PC-9 (cell line): ENCODE measurements at regions not wholly inside any gene's neighbourhood (a gene's known extent, or its start where the extent isn't known, plus 50 kb on each side); places are given as distances from the start of the nearest gene placed in this dataset.

Experiments
- BruUV-seq: library from RNA; stranded (reverse); fragments of 400-500 nt; replicated peaks from 2 replicates; lab custom pipeline; 2021; lab: Mats Ljungman, UMichigan
- CTCF ChIA-PET: fragments of 300-600 bp; sonication (Branson Sonifier 250); formaldehyde crosslinking; loops from one replicate; lab custom pipeline; 2022; ENCODE audit warnings: antibody characterized with exemption; lab: Charles Lee
- POLR2A ChIA-PET: fragments of 300-600 bp; sonication (Branson Sonifier 250); formaldehyde crosslinking; loops from one replicate; lab custom pipeline; 2022; ENCODE audit warnings: antibody characterized with exemption; ENCODE audit not compliant: unreplicated experiment; lab: Charles Lee
- DNase-seq, 2 experiments: peaks; one replicate each; pipeline versions ENCODE4 v3.0.0 to v3.0.0-alpha.2; 2015 to 2022; ENCODE audit warnings: mixed read lengths in 1 of 2
- H2AFZ ChIP-seq: fragments of 200-600 bp; sonication (generic); 2 replicates; pipeline ENCODE4 v1.8.1; 2017; ENCODE audit warnings: antibody characterized with exemption
- H3F3A ChIP-seq: fragments of 200-600 bp; sonication (generic); 2 replicates; pipeline ENCODE4 v1.8.1; 2017; ENCODE audit warnings: antibody characterized with exemption, mild to moderate bottlenecking, low read depth; ENCODE audit not compliant: insufficient read depth
- H3K27ac ChIP-seq: fragments of 200-600 bp; sonication (generic); 2 replicates; pipeline ENCODE4 v1.6.1; 2016; ENCODE audit warnings: mixed run types
- H3K27me3 ChIP-seq: fragments of 200-600 bp; sonication (generic); 2 replicates; pipeline ENCODE4 v1.6.1; 2016; ENCODE audit warnings: low read depth, mixed run types; ENCODE audit not compliant: insufficient read depth
- H3K36me3 ChIP-seq: fragments of 200-600 bp; sonication (generic); 2 replicates; pipeline ENCODE4 v1.6.1; 2016; ENCODE audit warnings: low read depth, mixed run types
- H3K4me1 ChIP-seq: fragments of 200-600 bp; sonication (generic); replicated peaks from 2 replicates; pipeline ENCODE4 v1.6.1; 2016; ENCODE audit warnings: mixed run types; ENCODE audit not compliant: insufficient read depth
- H3K4me2 ChIP-seq: fragments of 200-600 bp; sonication (generic); 2 replicates; pipeline ENCODE4 v1.6.1; 2017; ENCODE audit warnings: mixed run types
- H3K4me3 ChIP-seq: fragments of 200-600 bp; sonication (generic); 2 replicates; pipeline ENCODE4 v1.6.1; 2016; ENCODE audit warnings: mixed run types
- H3K79me2 ChIP-seq: fragments of 200-600 bp; sonication (generic); 2 replicates; pipeline ENCODE4 v1.6.1; 2017; ENCODE audit warnings: low read depth, mixed run types
- H3K9me2 ChIP-seq: fragments of 200-600 bp; sonication (generic); 2 replicates; pipeline ENCODE4 v1.8.1; 2017; ENCODE audit warnings: mild to moderate bottlenecking; ENCODE audit not compliant: insufficient read depth
- H3K9me3 ChIP-seq: fragments of 200-600 bp; sonication (generic); 2 replicates; pipeline ENCODE4 v1.8.1; 2016; ENCODE audit warnings: low read depth; ENCODE audit not compliant: insufficient read depth
- H4K20me1 ChIP-seq: fragments of 200-600 bp; sonication (generic); 2 replicates; pipeline ENCODE4 v1.8.1; 2017; ENCODE audit not compliant: insufficient read depth
- EZH2 ChIP-seq: fragments of 200-600 bp; sonication (generic); IDR thresholded peaks from 2 replicates; pipeline ENCODE4 v1.8.0; 2017; ENCODE audit warnings: antibody characterized with exemption, low read depth
- intact Hi-C: fragments of 100-400 bp; cut with micrococcal nuclease; formaldehyde crosslinking; loops from one replicate; pipeline ENCODE4 v1.10.0; 2022; ENCODE audit not compliant: unreplicated experiment
- TF ChIP-seq, protein P1 (sequence below): fragments of 200-600 bp; sonication (generic); conservative IDR thresholded peaks from 2 replicates; pipeline ENCODE4 v1.6.1; 2017; ENCODE audit warnings: mixed run types, antibody characterized with exemption, mild to moderate bottlenecking, moderate library complexity

DNA sequence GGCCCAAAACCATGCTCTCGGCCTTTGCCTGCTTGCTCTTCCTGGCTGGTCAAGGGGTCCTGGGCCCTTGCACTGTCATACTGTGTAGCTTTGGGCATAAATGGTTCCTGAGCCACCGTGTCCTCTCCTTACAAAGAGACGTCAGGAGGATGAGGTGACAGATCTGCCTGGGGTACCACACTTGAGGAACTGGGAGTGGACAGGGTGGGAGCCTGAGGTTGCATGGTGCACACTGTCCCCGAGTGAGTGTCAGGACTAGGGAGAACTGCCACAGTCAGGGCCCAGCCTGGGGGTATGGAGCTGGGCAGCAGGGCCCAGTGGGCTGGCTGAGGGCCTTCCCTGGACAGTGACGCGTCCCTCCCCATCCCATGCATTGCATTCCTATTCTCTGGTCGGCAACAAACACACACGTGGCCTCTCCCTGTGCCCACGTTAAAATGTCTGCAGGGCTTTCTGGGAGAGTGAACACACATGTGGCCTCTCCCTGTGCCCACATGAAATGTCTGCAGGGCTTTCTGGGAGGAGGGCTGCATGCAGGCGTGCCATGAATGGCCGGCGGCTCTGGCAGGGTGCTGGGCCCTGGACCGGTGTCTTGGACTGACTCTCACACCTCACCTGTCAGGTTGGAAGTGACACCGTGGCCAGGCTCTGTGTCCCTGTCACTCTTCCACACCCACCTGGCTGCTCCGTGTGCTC, 122.1 kb upstream of the COL5A1 start:
- H4K20me1 ChIP-seq = no peaks in the 10 kb centered on the region
- POLR2A ChIA-PET = no interaction called here
- no peaks in the 10 kb centered on the region for H3F3A ChIP-seq
- no peak overlapping the region for H3K4me3 ChIP-seq
- H3K36me3 ChIP-seq = no peaks in the 10 kb centered on the region
- H3K79me2 ChIP-seq = no peaks in the 10 kb centered on the region
- no peaks in the 10 kb centered on the region for H3K4me1 ChIP-seq
- DNase-seq = no peak
- H3K9me2 ChIP-seq = no peaks in the 10 kb centered on the region
- CTCF ChIA-PET = no interaction called here
- intact Hi-C loops = no loop called here
- no peak overlapping the region for H2AFZ ChIP-seq
- BruUV-seq = no TSS peak
- H3K9me3 ChIP-seq = no peaks in the 10 kb centered on the region
- H3K27ac ChIP-seq = no peak overlapping the region
- H3K27me3 ChIP-seq = peaks cover 71% of the 10 kb centered on the region
- H3K4me2 ChIP-seq = no peak overlapping the region
- no peak for TF ChIP-seq EZH2
- TF ChIP-seq, protein P1, sequence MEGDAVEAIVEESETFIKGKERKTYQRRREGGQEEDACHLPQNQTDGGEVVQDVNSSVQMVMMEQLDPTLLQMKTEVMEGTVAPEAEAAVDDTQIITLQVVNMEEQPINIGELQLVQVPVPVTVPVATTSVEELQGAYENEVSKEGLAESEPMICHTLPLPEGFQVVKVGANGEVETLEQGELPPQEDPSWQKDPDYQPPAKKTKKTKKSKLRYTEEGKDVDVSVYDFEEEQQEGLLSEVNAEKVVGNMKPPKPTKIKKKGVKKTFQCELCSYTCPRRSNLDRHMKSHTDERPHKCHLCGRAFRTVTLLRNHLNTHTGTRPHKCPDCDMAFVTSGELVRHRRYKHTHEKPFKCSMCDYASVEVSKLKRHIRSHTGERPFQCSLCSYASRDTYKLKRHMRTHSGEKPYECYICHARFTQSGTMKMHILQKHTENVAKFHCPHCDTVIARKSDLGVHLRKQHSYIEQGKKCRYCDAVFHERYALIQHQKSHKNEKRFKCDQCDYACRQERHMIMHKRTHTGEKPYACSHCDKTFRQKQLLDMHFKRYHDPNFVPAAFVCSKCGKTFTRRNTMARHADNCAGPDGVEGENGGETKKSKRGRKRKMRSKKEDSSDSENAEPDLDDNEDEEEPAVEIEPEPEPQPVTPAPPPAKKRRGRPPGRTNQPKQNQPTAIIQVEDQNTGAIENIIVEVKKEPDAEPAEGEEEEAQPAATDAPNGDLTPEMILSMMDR = no peak

DNA sequence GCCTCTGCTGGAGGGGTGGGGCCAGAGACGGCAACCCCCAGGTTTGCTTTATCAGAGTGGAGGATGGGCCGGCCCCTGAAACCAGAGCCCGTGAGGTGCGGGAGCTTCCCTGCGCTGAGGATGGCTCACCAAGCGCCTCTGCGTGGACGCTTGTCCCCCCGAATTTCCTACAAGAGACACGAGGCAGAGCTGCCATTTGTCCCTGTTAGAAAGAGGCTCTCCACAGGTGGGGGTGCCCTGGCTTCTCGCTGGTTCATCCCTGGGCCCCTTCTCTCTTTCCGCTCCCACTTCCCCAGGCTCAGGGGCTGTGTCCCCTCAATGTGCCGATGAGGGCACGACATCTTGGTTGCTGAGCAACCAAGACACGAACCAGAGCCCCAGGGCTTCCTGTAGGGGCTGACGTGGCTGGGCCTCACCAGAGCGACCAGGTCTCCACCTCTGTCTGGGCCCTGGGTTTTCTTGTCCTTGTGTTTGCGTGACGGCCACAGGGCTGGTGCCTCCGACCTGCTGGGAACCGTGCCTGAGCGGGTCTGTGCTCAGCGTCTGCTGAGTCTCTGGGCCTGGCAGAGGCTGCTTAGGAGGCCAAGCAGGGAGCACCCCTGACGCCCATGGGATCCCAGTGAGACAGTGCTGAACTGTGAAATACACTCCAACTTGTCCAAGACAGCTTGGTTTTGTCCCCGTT, 119.6 kb upstream of the COL5A1 start:
- CTCF ChIA-PET = no interaction called here
- intact Hi-C loops = no loop called here
- H3K36me3 ChIP-seq = no peaks in the 10 kb centered on the region
- H3K4me1 ChIP-seq = no peaks in the 10 kb centered on the region
- no peaks in the 10 kb centered on the region for H3F3A ChIP-seq
- H3K4me2 ChIP-seq = no peak overlapping the region
- no peaks in the 10 kb centered on the region; the same call in 1 of the 2 replicates for H4K20me1 ChIP-seq
- H3K27me3 ChIP-seq = peaks cover 86% of the 10 kb centered on the region
- H3K4me3 ChIP-seq = no peak overlapping the region
- no peaks in the 10 kb centered on the region for H3K9me2 ChIP-seq
- no peaks in the 10 kb centered on the region for H3K9me3 ChIP-seq
- no peak for DNase-seq
- TF ChIP-seq, protein P1 = no peak
- TF ChIP-seq EZH2 = no peak
- H3K79me2 ChIP-seq = no peaks in the 10 kb centered on the region
- H3K27ac ChIP-seq = no peak overlapping the region
- H2AFZ ChIP-seq = no peak overlapping the region
- POLR2A ChIA-PET = no interaction called here
- BruUV-seq = no TSS peak

DNA sequence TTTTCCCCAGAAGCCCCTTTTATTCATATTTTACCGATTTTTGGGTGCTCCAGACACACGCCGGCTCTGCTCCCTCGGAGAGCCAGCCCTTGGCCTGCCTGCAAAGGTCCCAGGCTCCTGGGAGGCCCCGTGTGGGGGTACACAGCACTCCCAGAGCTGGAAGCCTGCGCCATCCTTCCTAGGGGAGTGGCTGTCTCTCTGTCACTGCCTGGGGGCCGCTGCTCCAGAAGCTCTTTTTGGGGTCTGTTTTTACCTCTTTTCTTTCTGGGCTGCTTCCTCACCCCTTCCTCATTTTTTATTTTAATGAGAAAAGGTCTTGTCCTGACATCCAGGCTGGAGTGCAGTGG, 119.1 kb upstream of the COL5A1 start:
- no TSS peak for BruUV-seq
- no peaks in the 10 kb centered on the region for H3F3A ChIP-seq
- no peak overlapping the region for H2AFZ ChIP-seq
- H3K27me3 ChIP-seq = peaks cover 84% of the 10 kb centered on the region
- no peak overlapping the region for H3K4me2 ChIP-seq
- no peaks in the 10 kb centered on the region for H3K79me2 ChIP-seq
- no peaks in the 10 kb centered on the region for H3K9me2 ChIP-seq
- H3K36me3 ChIP-seq = no peaks in the 10 kb centered on the region
- H3K4me3 ChIP-seq = no peak overlapping the region
- no peaks in the 10 kb centered on the region for H3K9me3 ChIP-seq
- H4K20me1 ChIP-seq = no peaks in the 10 kb centered on the region; the same call in 1 of the 2 replicates
- no peak for DNase-seq
- no peak for TF ChIP-seq EZH2
- TF ChIP-seq, protein P1 = no peak
- no peaks in the 10 kb centered on the region for H3K4me1 ChIP-seq
- ChIA-PET CTCF (no interaction called here), POLR2A (no interaction called here)
- intact Hi-C loops = no loop called here
- H3K27ac ChIP-seq = no peak overlapping the region
